ENCODE measurements at regions not wholly inside any gene's neighbourhood (a gene's known extent, or its start where the extent isn't known, plus 50 kb on each side); places are given as distances from the start of the nearest gene placed in this dataset.
"Not testable (repeated sequence)": the region's sequence is repeated elsewhere in the genome, so short reads cannot be mapped to it uniquely, and the experiment has no call there.

- DNase-seq: no peak
Observed at GRCh38 chr5:162638849-162639248, 571.3 kb downstream of the GABRG2 start.

DNA sequence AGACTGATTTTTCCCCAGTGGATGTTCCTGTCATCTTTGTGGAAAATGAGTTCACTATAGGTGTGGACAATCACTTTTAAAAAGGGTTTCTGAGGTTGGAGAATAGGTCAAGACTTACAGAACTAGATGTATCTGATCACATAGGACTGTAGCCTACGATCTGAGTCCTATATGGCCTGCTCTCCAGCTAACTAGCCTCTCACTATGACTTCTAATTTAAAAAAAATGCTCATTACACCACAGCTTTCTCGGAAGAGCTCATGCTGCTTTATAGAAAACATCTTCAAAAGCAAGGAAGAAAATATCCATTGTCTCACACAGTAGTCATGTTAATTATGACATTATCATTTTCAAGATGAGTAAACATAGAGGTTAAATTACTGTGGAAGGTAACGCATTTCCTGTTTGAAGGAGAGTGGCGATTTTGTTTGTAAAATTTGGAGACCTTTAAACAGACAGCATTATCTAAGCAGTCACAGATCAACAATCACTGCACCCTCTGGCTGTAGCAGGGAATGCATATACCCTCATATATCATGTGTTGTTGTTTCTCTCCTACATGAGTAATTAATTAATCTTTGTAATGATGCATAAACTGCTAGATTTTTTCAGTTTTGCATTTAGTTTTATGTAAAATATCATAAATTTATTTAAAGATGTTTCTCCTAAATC, 573.7 kb downstream of the GABRG2 start:
- no peak for DNase-seq

DNA sequence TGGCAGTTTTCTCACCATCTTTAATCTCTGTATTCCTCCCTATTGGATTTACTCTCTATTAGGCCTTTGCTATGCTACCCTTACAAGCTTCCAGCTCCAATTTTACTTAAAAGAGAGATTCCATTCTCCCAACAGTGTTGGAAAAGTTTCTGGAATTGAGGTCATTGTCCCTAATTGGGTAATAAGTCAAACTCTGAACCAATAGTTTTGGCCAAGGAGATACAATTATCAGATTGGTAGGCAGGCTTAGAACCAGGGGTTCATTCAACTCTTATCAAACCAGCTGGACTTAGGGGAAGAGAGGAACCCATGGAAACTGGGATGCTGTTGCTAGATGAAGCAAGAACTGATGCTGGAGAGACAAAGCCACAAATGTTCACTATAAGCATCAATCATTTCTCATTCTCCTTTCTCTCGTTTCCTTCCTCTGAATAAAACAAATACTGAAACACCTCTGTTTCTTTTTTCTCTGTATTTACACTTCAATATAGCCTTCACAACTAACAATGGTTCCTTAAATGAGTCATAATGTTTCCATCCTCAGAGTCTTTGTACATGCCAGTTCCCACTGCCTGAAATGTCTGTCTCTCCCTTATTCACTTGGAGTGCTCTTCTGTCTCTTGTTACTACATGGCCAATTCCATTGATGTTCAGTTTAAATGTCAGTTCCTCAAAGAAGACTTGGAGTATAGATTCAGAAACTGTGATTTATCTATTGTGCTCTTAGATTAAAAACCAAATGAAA, 587.3 kb downstream of the GABRG2 start:
- DNase-seq: no peak

DNA sequence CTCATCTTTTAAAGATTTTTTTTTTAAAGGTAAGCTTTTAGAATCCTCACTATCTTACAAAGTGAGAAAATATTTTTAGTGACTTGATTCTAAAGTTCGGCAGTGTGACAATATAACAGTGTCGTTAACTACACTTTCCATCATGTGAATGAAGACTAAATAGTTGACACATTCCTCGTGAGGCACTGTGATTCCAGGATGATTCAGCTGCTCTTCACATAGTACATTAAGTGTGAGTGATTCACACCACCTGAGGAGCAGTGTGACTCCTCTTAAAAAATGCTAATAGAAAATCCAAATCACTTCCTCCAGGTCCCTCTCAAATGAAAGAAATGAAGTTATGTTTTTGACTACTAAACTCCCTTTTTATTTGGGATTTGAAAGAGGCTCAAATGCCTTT, 589.5 kb downstream of the GABRG2 start:
- DNase-seq: no peak

DNA sequence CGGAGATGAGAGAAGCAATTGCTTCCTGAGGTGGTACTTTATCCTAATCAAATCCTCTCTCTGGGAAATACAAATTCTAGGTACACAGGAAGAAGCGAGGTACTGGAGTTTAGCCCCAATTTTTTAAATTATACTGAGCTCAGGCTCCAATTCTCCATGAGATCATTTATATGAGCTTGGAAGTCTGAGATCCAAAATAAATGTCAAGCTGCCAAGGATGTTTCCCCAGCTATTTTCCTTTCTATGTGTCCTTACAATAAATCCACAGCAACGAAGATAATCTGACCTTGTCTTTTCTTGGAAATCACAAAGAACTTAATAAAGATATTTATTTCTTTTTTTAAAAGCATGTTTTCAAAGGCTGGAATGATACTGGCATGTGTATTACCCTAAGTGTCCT, 597.3 kb downstream of the GABRG2 start:
- DNase-seq: no peak

DNA sequence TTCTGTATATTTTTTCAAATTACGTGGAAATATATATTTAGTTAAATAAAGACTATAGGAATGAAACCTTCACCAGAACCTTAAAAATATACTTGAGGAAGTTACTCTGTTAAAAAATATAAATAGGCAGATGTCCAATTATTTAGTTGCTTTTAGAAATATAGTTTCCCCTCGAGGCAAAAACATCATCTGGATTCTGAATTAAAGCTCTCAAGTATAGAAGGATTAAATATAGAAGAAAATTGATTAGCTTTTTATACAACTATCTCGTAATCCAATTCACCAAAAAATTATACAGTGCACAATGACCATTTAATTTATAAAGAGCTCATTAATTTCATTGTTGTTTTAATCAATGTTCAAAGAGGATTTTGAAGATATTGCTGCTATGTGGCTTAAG, 601.4 kb downstream of the GABRG2 start:
- DNase-seq: no peak

DNA sequence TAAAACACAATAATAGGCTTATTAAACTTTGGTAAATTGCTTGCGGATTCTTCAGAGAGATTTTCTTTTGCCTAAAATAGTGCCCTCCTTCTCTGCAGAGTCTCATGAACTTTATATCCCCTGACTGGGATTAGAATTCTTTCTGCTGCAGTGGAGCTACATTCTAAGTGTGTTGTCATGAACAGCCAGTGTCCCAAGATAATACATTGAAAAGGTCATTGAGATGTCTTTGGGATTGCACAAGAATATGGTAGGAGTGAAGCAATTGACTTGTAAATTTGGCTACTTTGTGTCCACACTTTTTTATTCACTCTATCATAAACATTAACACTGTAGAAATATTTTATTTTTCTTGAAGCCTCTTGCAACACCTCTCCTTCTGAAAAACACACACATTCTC, 604.5 kb downstream of the GABRG2 start:
- DNase-seq: no peak

GRCh38 chr5:162683284-162683683, 615.7 kb downstream of the GABRG2 start:
- no peak for DNase-seq

GRCh38 chr5:162684145-162684544, 616.6 kb downstream of the GABRG2 start:
- DNase-seq: no peak

- no peak for DNase-seq
Observed at GRCh38 chr5:162685302-162685701, 617.7 kb downstream of the GABRG2 start.

DNA sequence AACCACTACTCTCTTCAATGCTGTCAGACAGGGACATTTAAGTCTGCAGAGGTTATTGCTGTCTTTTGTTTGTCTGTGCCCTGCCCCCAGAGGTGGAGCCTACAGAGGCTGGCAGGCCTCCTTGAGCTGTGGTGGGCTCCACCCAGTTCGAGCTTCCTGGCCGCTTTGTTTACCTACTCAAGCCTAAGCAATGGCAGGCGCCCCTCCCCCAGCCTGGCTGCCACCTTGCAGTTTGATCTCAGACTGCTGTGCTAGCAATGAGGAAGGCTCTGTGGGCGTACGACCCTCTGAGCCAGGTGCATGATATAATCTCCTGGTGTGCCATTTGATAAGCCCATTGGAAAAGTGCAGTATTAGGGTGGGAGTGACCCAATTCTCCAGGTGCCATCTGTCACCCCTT, 628.7 kb downstream of the GABRG2 start:
- not testable (repeated sequence) for DNase-seq

- DNase-seq: no peak
Observed at GRCh38 chr5:162699361-162699760, 631.8 kb downstream of the GABRG2 start.

GRCh38 chr5:162703914-162704313, 636.3 kb downstream of the GABRG2 start:
- DNase-seq: no peak

DNA sequence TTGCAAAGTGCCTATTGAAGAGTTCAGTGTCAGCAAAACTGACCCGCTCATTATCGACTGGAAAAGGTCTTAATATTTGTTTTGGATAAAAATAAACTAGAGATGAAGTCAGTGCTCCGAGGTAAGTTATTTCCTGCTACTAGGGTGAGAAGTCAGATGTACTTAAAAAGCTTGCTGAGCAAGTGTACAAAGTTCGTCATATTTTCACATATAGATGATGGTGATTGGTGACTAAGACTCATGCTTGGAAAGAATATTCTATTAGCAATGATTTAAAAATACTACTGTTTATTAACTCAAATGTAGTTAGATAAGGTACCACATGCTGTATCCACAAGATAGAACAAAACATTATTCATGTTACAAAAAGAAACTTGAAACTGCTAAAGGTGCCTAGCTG, 643.7 kb downstream of the GABRG2 start:
- DNase-seq: no peak

GRCh38 chr5:162719720-162720119, 652.1 kb downstream of the GABRG2 start:
- no peak for DNase-seq

DNA sequence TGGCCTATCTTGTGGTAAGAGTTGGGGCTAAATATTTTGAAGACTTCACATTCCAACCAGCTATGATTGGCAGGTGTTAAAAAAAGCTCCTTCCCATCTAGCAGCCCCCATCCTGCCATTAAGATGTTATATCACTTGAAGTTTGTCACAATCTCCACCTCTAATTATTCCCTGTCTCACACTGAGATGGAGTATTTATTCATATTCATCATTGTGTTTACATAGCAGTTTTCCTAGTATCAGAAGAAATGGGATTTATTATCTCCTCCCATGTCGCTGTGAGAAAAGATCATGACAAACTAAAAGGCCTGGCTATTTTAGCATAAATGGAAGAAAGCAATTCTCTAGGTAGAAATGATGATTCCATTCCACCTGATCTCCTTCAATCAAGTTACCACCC, 653.6 kb downstream of the GABRG2 start:
- no peak for DNase-seq

- no peak for DNase-seq
Observed at GRCh38 chr5:162752612-162753011, 684.8 kb upstream of the CCNG1 start.

- no peak for DNase-seq
Observed at GRCh38 chr5:162762119-162762518, 675.3 kb upstream of the CCNG1 start.

GRCh38 chr5:162769019-162769418, 668.4 kb upstream of the CCNG1 start:
- no peak for DNase-seq

GRCh38 chr5:162785673-162786072, 651.7 kb upstream of the CCNG1 start:
- no peak for DNase-seq

DNA sequence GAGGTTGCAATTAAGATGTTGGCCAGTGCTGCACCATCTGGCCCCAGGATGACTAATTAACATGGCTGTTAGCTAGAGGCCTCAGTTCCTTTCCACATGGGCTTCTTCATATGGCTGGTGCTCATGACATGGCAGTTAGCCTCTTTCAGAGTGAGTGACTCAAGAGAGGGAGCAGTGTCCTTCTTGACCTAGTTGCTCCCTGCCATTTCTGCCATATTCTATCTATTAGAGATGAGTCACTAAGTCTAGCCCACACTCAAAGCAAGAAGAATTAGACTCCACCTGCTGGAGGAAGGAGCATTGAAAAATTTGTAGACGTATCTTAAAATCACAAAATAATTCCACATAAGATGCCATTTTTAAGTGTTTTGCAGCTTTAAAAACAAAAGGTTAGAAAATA, 651.2 kb upstream of the CCNG1 start:
- DNase-seq: no peak

DNA sequence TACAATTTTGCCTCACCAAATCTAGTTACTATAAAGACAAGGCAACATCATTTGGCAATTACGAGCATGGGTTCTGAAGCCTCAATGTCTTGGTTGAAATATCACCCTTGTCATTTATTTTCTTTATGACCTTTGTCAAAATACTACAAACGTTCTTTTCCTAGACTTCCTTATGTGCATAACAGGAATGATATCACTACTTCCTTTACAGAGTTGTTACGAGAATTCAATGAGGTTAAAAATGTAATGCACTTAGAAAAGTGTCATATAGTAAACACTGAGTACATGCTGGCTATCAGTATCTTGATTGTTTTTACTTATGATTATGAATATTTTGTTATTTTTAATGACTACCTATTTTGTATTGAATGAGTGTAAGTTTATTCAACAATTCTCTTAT, 640.9 kb upstream of the CCNG1 start:
- no peak for DNase-seq

- DNase-seq: no peak
Observed at GRCh38 chr5:162800301-162800700, 637.1 kb upstream of the CCNG1 start.

GRCh38 chr5:162801235-162801634, 636.2 kb upstream of the CCNG1 start:
- DNase-seq: no peak

GRCh38 chr5:162806195-162806594, 631.2 kb upstream of the CCNG1 start:
- DNase-seq: no peak

Data from activated effector memory CD4-positive, alpha-beta T cell treated with anti-CD3 and anti-CD28 coated beads, Interleukin-2, amount 50 U/mL, for 16 hours (primary cell).